CD4-positive, alpha-beta T cell (primary cell): ENCODE measurements at regions not wholly inside any gene's neighbourhood (a gene's known extent, or its start where the extent isn't known, plus 50 kb on each side); places are given as distances from the start of the nearest gene placed in this dataset.

Experiments used
- ATAC-seq: fragments of 200-7000 bp; cut with Tn5 transposase; one replicate; pipeline ENCODE4 v1.10.0; 2022; ENCODE audit warnings: mild to moderate bottlenecking; ENCODE audit not compliant: poor library complexity
- CTCF ChIA-PET: fragments of 350-600 bp; sonication (Branson Sonifier 250); formaldehyde crosslinking; loops from one replicate; lab custom pipeline; 2021; ENCODE audit warnings: antibody characterized with exemption, inconsistent platforms; lab: Charles Lee
- POLR2A ChIA-PET: fragments of 350-600 bp; sonication (Branson Sonifier 250); formaldehyde crosslinking; loops from one replicate; lab custom pipeline; 2021; ENCODE audit warnings: antibody characterized with exemption, inconsistent platforms; lab: Charles Lee
- DNase-seq, 14 experiments: peaks; one replicate each; pipeline ENCODE4 v3.0.0-alpha.2; 2013 to 2020; ENCODE audit warnings: mixed read lengths in 2 of 14
- H3K27ac ChIP-seq, 2 donors: one replicate each; pipeline versions ENCODE4 v1.5.1 to v1.7.0; 2013; ENCODE audit warnings: low read length in 2 of 2, low read depth in 1 of 2, mild to moderate bottlenecking in 1 of 2
- H3K27me3 ChIP-seq, 2 experiments: 1 replicate in 1 of 2; 2 replicates in 1 of 2; pipeline versions ENCODE4 v1.6.1 to v1.7.0; 2013; ENCODE audit warnings: low read length in 2 of 2, control low read depth in 1 of 2, mild to moderate bottlenecking in 1 of 2, moderate library complexity in 1 of 2; ENCODE audit not compliant: insufficient read depth in 2 of 2, control insufficient read depth in 1 of 2
- H3K36me3 ChIP-seq: one replicate; pipeline ENCODE4 v1.6.1; 2013; ENCODE audit warnings: low read length, control low read depth; ENCODE audit not compliant: insufficient read depth
- H3K4me1 ChIP-seq: one replicate; pipeline ENCODE4 v1.6.1; 2013; ENCODE audit warnings: low read length, control low read depth; ENCODE audit not compliant: insufficient read depth
- H3K4me3 ChIP-seq: one replicate; pipeline ENCODE4 v1.5.1; 2013; ENCODE audit warnings: mild to moderate bottlenecking, low read length, moderate library complexity
- H3K9me3 ChIP-seq, 2 experiments: 1 replicate in 1 of 2; 2 replicates in 1 of 2; pipeline versions ENCODE4 v1.6.1 to v1.7.0; 2013; ENCODE audit warnings: low read length in 2 of 2, mild to moderate bottlenecking in 2 of 2, control low read depth in 1 of 2, moderate library complexity in 1 of 2; ENCODE audit not compliant: control insufficient read depth in 1 of 2, insufficient read depth in 1 of 2
- H3K27ac Mint-ChIP-seq: one replicate; pipeline ENCODE4 v1.8.0; 2020; ENCODE audit warnings: mixed read lengths
- H3K27me3 Mint-ChIP-seq: one replicate; pipeline ENCODE4 v1.8.0; 2021; ENCODE audit warnings: mixed read lengths
- H3K36me3 Mint-ChIP-seq: one replicate; pipeline ENCODE4 v1.8.0; 2021; ENCODE audit warnings: low read depth, mixed read lengths
- H3K4me1 Mint-ChIP-seq: one replicate; pipeline ENCODE4 v1.8.0; 2021; ENCODE audit warnings: low read depth, mixed read lengths
- H3K4me3 Mint-ChIP-seq: one replicate; pipeline ENCODE4 v1.8.0; 2020; ENCODE audit warnings: mild to moderate bottlenecking, mixed read lengths
- H3K9me3 Mint-ChIP-seq: one replicate; pipeline ENCODE4 v1.8.0; 2020; ENCODE audit warnings: mixed read lengths
- intact Hi-C, 2 experiments: fragments of 100-400 bp; cut with DNase I in 1 of 2; cut with micrococcal nuclease in 1 of 2; formaldehyde crosslinking; loops; one replicate each; pipeline versions ENCODE4 v1.15.1 to v1.9.0; 2023 to 2025; cut with DNase I, micrococcal nuclease
- TF ChIP-seq, protein P1 (sequence below): fragments of 200-600 bp; IDR thresholded peaks from one replicate; pipeline ENCODE4 v1.8.0; 2022; ENCODE audit warnings: antibody characterized with exemption, mild to moderate bottlenecking

DNA sequence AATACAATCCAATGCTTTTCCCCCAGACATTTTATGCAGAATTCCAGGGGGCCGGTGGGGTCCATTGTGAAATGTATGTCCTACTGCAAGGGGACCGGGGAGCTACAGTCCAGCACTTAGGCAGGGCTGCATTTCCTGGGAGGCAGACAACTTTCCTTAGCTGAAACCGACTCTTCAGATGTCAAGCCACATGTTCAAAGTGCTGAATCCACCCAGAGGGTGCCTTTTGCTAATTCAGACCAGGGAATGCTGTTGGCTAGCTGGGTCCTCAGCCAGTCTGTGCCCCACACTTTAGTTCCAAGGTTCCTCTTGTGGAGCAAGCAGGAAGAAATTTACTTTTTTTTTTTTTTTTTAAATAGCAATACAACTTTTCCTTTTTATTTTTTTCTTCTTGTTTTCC lies 219.5 kb upstream of the LRTM1 start:
- no peaks in the 10 kb centered on the region for H3K4me1 Mint-ChIP-seq
- H3K36me3 Mint-ChIP-seq, result no peaks in the 10 kb centered on the region
- Histone ChIP-seq H3K4me3 (no peak overlapping the region), H3K4me1 (no peaks in the 10 kb centered on the region), H3K27ac (no peak overlapping the region), H3K27me3 (no peaks in the 10 kb centered on the region), H3K9me3 (no peaks in the 10 kb centered on the region), H3K36me3 (no peaks in the 10 kb centered on the region)
- TF ChIP-seq, protein P1, sequence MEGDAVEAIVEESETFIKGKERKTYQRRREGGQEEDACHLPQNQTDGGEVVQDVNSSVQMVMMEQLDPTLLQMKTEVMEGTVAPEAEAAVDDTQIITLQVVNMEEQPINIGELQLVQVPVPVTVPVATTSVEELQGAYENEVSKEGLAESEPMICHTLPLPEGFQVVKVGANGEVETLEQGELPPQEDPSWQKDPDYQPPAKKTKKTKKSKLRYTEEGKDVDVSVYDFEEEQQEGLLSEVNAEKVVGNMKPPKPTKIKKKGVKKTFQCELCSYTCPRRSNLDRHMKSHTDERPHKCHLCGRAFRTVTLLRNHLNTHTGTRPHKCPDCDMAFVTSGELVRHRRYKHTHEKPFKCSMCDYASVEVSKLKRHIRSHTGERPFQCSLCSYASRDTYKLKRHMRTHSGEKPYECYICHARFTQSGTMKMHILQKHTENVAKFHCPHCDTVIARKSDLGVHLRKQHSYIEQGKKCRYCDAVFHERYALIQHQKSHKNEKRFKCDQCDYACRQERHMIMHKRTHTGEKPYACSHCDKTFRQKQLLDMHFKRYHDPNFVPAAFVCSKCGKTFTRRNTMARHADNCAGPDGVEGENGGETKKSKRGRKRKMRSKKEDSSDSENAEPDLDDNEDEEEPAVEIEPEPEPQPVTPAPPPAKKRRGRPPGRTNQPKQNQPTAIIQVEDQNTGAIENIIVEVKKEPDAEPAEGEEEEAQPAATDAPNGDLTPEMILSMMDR, result no peak
- H3K27ac Mint-ChIP-seq, result no peak overlapping the region
- no peaks in the 10 kb centered on the region for H3K27me3 Mint-ChIP-seq
- ChIA-PET POLR2A (no interaction called here), CTCF (interaction anchor here (0.8 kb wide), 1 partner anchor 19 kb away, joined by 3 read pairs; no protein-coding TSS in a partner anchor)
- DNase-seq, result no peak
- no peak for ATAC-seq
- intact Hi-C loops, result no loop called here
- peaks cover 3% of the 10 kb centered on the region for H3K9me3 Mint-ChIP-seq
- no peak overlapping the region for H3K4me3 Mint-ChIP-seq

DNA sequence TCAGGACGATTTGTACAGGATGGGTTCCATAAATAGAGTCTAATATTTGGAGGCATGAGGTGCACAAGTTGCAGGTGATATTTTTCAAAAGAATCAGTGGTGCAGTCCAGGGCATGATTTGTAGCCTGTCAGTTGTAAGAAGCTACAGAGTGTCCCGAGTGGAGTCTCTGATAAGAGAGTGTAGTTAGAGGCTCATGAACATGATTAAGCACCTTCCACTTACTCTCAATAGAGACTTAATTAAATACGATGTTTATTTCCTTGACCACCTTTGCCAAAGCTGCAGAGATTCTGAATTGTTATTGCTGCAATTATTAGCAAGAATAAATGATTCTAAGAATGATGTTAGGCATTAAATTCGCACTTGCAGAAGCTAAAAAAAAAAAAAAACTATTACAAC lies 218.4 kb upstream of the LRTM1 start:
- H3K27me3 ChIP-seq, result no peaks in the 10 kb centered on the region
- H3K27ac ChIP-seq, result no peak overlapping the region
- TF ChIP-seq, protein P1, result no peak
- no peak overlapping the region for H3K4me3 ChIP-seq
- no peaks in the 10 kb centered on the region for H3K36me3 ChIP-seq
- intact Hi-C loops, result no loop called here
- Mint-ChIP-seq H3K4me1 (no peaks in the 10 kb centered on the region), H3K4me3 (no peak overlapping the region), H3K9me3 (peaks cover 3% of the 10 kb centered on the region), H3K36me3 (no peaks in the 10 kb centered on the region), H3K27ac (no peak overlapping the region), H3K27me3 (no peaks in the 10 kb centered on the region)
- CTCF ChIA-PET, result no interaction called here
- H3K4me1 ChIP-seq, result no peaks in the 10 kb centered on the region
- POLR2A ChIA-PET, result no interaction called here
- no peaks in the 10 kb centered on the region for H3K9me3 ChIP-seq
- DNase-seq (no peak), ATAC-seq (no peak)

DNA sequence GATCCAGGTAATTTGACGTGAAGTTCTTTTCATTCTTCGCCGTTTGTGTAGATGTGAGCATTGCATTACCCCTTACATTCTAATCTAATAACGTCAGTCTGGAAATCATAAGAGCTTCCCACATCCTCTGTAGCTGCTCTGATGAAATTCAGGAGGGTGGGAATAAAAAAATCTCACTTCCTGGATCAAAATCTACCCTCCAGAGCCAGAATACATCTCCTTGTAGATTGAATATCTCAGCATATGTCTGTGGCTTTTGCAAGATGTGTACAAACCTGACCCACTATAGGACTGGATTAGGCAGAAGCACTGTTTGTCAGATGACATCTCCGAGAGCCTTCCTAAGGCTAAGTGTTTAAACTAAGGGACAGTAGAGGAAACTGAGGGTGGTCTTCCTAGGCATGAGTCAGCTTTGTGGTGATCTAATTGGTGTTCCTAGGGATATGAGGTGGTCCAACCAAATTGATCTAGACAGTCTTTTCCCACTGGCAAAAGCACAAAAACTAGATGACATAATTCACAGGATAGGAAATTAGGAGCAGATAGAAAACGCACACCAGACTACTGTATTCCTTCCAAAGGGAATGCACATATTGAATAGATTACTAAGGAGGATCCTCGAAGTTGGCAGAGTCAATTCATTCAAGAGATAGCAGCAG lies 216.3 kb upstream of the LRTM1 start:
- no peaks in the 10 kb centered on the region for H3K9me3 ChIP-seq
- no peaks in the 10 kb centered on the region for H3K36me3 Mint-ChIP-seq
- ChIA-PET CTCF (no interaction called here), POLR2A (no interaction called here)
- no peaks in the 10 kb centered on the region for H3K27me3 ChIP-seq
- no peaks in the 10 kb centered on the region for H3K4me1 Mint-ChIP-seq
- DNase-seq (no peak), ATAC-seq (no peak)
- TF ChIP-seq, protein P1, result no peak
- H3K4me3 ChIP-seq, result no peak overlapping the region
- intact Hi-C loops, result no loop called here
- no peaks in the 10 kb centered on the region for H3K36me3 ChIP-seq
- no peak overlapping the region for H3K27ac Mint-ChIP-seq
- no peaks in the 10 kb centered on the region for H3K9me3 Mint-ChIP-seq
- H3K27ac ChIP-seq, result no peak overlapping the region
- H3K4me3 Mint-ChIP-seq, result no peak overlapping the region
- H3K27me3 Mint-ChIP-seq, result no peaks in the 10 kb centered on the region
- H3K4me1 ChIP-seq, result no peaks in the 10 kb centered on the region
